H9 (cell line): ENCODE measurements at regions not wholly inside any gene's neighbourhood (a gene's known extent, or its start where the extent isn't known, plus 50 kb on each side); places are given as distances from the start of the nearest gene placed in this dataset.

Experiments
- DNase-seq: peaks from one replicate; pipeline ENCODE4 v3.0.0-alpha.2; 2017
- H2AFZ ChIP-seq: one replicate; pipeline ENCODE4 v1.6.1; 2013; ENCODE audit warnings: mild to moderate bottlenecking, low read length, control low read depth, moderate library complexity
- H2AK5ac ChIP-seq: 2 replicates; pipeline ENCODE4 v1.6.1; 2013; ENCODE audit warnings: low read length, control low read depth, mixed read lengths; ENCODE audit not compliant: insufficient read length
- H2BK120ac ChIP-seq: one replicate; pipeline ENCODE4 v1.6.1; 2013; ENCODE audit warnings: low read depth, mild to moderate bottlenecking, low read length, control low read depth, inconsistent platforms; ENCODE audit not compliant: poor library complexity, severe bottlenecking
- H2BK12ac ChIP-seq: 2 replicates; pipeline ENCODE4 v1.6.1; 2013; ENCODE audit warnings: low read length, control low read depth, mixed read lengths, low read depth; ENCODE audit not compliant: insufficient read length
- H2BK15ac ChIP-seq: 2 replicates; pipeline ENCODE4 v1.6.1; 2013; ENCODE audit warnings: low read depth, low read length, control low read depth
- H2BK20ac ChIP-seq: one replicate; pipeline ENCODE4 v1.6.1; 2013; ENCODE audit warnings: low read depth, mild to moderate bottlenecking, low read length, control low read depth, inconsistent platforms; ENCODE audit not compliant: poor library complexity, severe bottlenecking
- H2BK5ac ChIP-seq: 2 replicates; pipeline ENCODE4 v1.6.1; 2013; ENCODE audit warnings: low read length, control low read depth, mixed read lengths; ENCODE audit not compliant: insufficient read length
- H3K14ac ChIP-seq: 2 replicates; pipeline ENCODE4 v1.6.1; 2013; ENCODE audit warnings: low read length, control low read depth; ENCODE audit not compliant: insufficient read depth
- H3K18ac ChIP-seq: 2 replicates; pipeline ENCODE4 v1.6.1; 2013; ENCODE audit warnings: low read depth, mild to moderate bottlenecking, mixed read lengths, low read length, control low read depth; ENCODE audit not compliant: insufficient read length
- H3K23ac ChIP-seq: 2 replicates; pipeline ENCODE4 v1.6.1; 2013; ENCODE audit warnings: low read length, control low read depth, mixed read lengths, low read depth; ENCODE audit not compliant: insufficient read length
- H3K23me2 ChIP-seq: 2 replicates; pipeline ENCODE4 v1.6.1; 2013; ENCODE audit warnings: low read depth, mild to moderate bottlenecking, mixed read lengths, low read length, control low read depth; ENCODE audit not compliant: insufficient read length, poor library complexity, severe bottlenecking
- H3K27ac ChIP-seq: 2 replicates; pipeline ENCODE4 v1.5.1; 2013; ENCODE audit warnings: low read length, control low read depth, mixed read lengths, low read depth; ENCODE audit not compliant: insufficient read length
- H3K27me3 ChIP-seq: 2 replicates; pipeline ENCODE4 v1.6.1; 2013; ENCODE audit warnings: low read length, control low read depth, inconsistent platforms; ENCODE audit not compliant: insufficient read depth
- H3K4ac ChIP-seq: 2 replicates; pipeline ENCODE4 v1.6.1; 2013; ENCODE audit warnings: low read depth, mild to moderate bottlenecking, control low read depth, inconsistent platforms, low read length, moderate library complexity
- H3K4me1 ChIP-seq: 2 replicates; pipeline ENCODE4 v1.6.1; 2013; ENCODE audit warnings: low read length, control low read depth, inconsistent platforms; ENCODE audit not compliant: insufficient read depth
- H3K4me2 ChIP-seq: 2 replicates; pipeline ENCODE4 v1.6.1; 2013; ENCODE audit warnings: low read length, control low read depth, mixed read lengths; ENCODE audit not compliant: insufficient read length, insufficient read depth
- H3K56ac ChIP-seq: 2 replicates; pipeline ENCODE4 v1.6.1; 2013; ENCODE audit warnings: low read depth, mild to moderate bottlenecking, mixed read lengths, low read length, control low read depth; ENCODE audit not compliant: insufficient read length
- H3K79me1 ChIP-seq: 2 replicates; pipeline ENCODE4 v1.6.1; 2013; ENCODE audit warnings: low read depth, mild to moderate bottlenecking, moderate library complexity, low read length, control low read depth, inconsistent platforms; ENCODE audit not compliant: insufficient read depth, poor library complexity, severe bottlenecking
- H3K79me2 ChIP-seq: 2 replicates; pipeline ENCODE4 v1.6.1; 2013; ENCODE audit warnings: low read length, control low read depth, inconsistent platforms; ENCODE audit not compliant: insufficient read depth
- H3K9ac ChIP-seq: 2 replicates; pipeline ENCODE4 v1.6.1; 2013; ENCODE audit warnings: low read length, control low read depth, mixed read lengths; ENCODE audit not compliant: insufficient read length; ENCODE audit errors: extremely low read depth
- H3K9me3 ChIP-seq: one replicate; pipeline ENCODE4 v1.6.1; 2013; ENCODE audit warnings: low read depth, low read length, inconsistent platforms; ENCODE audit not compliant: control insufficient read depth
- H3T11ph ChIP-seq: one replicate; pipeline ENCODE4 v1.6.1; 2013; ENCODE audit warnings: mild to moderate bottlenecking, low read length, control low read depth, inconsistent platforms
- H4K20me1 ChIP-seq: one replicate; pipeline ENCODE4 v1.6.1; 2013; ENCODE audit not compliant: control insufficient read depth, insufficient read length, insufficient read depth
- H4K5ac ChIP-seq: 2 replicates; pipeline ENCODE4 v1.6.1; 2013; ENCODE audit warnings: low read depth, mild to moderate bottlenecking, mixed read lengths, low read length, control low read depth; ENCODE audit not compliant: insufficient read length
- H4K8ac ChIP-seq: replicated peaks from 2 replicates; pipeline ENCODE4 v1.6.1; 2013; ENCODE audit warnings: low read length, control low read depth, mixed read lengths, low read depth; ENCODE audit not compliant: insufficient read length
- H4K91ac ChIP-seq: 2 replicates; pipeline ENCODE4 v1.6.1; 2013; ENCODE audit warnings: low read depth, mild to moderate bottlenecking, moderate library complexity, mixed read lengths, low read length, control low read depth; ENCODE audit not compliant: insufficient read length
- H3K27ac Mint-ChIP-seq, 3 experiments: 2 replicates in 2 of 3; 3 replicates in 1 of 3; pipeline ENCODE4 v1.8.0; 2020 to 2021; ENCODE audit warnings: mixed read lengths in 3 of 3, mild to moderate bottlenecking in 1 of 3, moderate library complexity in 1 of 3
- H3K27me3 Mint-ChIP-seq: 2 replicates; pipeline ENCODE4 v1.8.0; 2021; ENCODE audit warnings: low read depth, mild to moderate bottlenecking, moderate library complexity, mixed read lengths
- H3K36me3 Mint-ChIP-seq, 3 experiments: 2 replicates in 2 of 3; 3 replicates in 1 of 3; pipeline ENCODE4 v1.8.0; 2020 to 2021; ENCODE audit warnings: low read depth in 3 of 3, mixed read lengths in 3 of 3; ENCODE audit not compliant: insufficient read depth in 1 of 3
- H3K4me1 Mint-ChIP-seq, 2 experiments: 2 replicates each; pipeline ENCODE4 v1.8.0; 2020; ENCODE audit warnings: mixed read lengths in 2 of 2
- H3K4me3 Mint-ChIP-seq, 2 experiments: 2 replicates in 1 of 2; 3 replicates in 1 of 2; pipeline ENCODE4 v1.8.0; 2020 to 2021; ENCODE audit warnings: mild to moderate bottlenecking in 2 of 2, mixed read lengths in 2 of 2, moderate library complexity in 1 of 2
- H3K9me3 Mint-ChIP-seq, 2 experiments: 2 replicates in 1 of 2; 3 replicates in 1 of 2; pipeline ENCODE4 v1.8.0; 2020; ENCODE audit warnings: mild to moderate bottlenecking in 2 of 2, mixed read lengths in 2 of 2, moderate library complexity in 1 of 2
- CTCF ChIP-seq: fragments of 200-600 bp; sonication (generic); conservative IDR thresholded peaks from 3 replicates; pipeline ENCODE4 v1.8.0; 2021; ENCODE audit warnings: antibody characterized with exemption, mild to moderate bottlenecking
- WGBS: extraction: QIAGEN DNeasy Blood & Tissue Kit; methylation state at CpG from one replicate; pipeline ENCODE4 v1.1.7; 2013; ENCODE audit warnings: missing lambda C conversion rate, low lambda C conversion rate, mixed read lengths; ENCODE audit not compliant: insufficient read length; ENCODE audit errors: extremely low coverage; 5-methylcytosine and 5-hydroxymethylcytosine counted together

GRCh38 chr2:128607440-128607839, 288.8 kb upstream of the HS6ST1 start:
- H3K27ac Mint-ChIP-seq = peak overlapping the region in 1 of 3 experiments; percentile 56; a peak in 1 of 7 replicates
- Histone ChIP-seq H3K4me2 (no peak overlapping the region), H3K4ac (no peak overlapping the region), H3K79me1 (no peaks in the 10 kb centered on the region), H2BK12ac (no peak overlapping the region), H3K4me1 (no peaks in the 10 kb centered on the region), H4K5ac (no peak overlapping the region), H3K79me2 (no peaks in the 10 kb centered on the region; the same call in 1 of the 2 replicates), H3K27ac (no peak overlapping the region), H2BK5ac (no peak overlapping the region), H4K20me1 (peaks cover 6% of the 10 kb centered on the region), H3K9me3 (no peaks in the 10 kb centered on the region), H3K27me3 (no peaks in the 10 kb centered on the region), H3K14ac (no peak overlapping the region), H3K23me2 (no peaks in the 10 kb centered on the region), H2AFZ (no peak overlapping the region), H2AK5ac (no peak overlapping the region), H4K8ac (no peak overlapping the region), H2BK15ac (no peak overlapping the region), H4K91ac (no peak overlapping the region), H3K23ac (no peak overlapping the region), H3K9ac (no peak overlapping the region), H3K18ac (no peak overlapping the region), H3K56ac (no peak overlapping the region), H3T11ph (no peak overlapping the region), H2BK120ac (no peak overlapping the region), H2BK20ac (no peak overlapping the region)
- H3K4me3 Mint-ChIP-seq = no peak overlapping the region
- H3K27me3 Mint-ChIP-seq = peaks cover under 1% of the 10 kb centered on the region
- no peak for DNase-seq
- no peaks in the 10 kb centered on the region for H3K36me3 Mint-ChIP-seq
- no peak for TF ChIP-seq CTCF
- no CpG with 5 or more reads among the region's 9 CpGs for WGBS
- no peaks in the 10 kb centered on the region; a peak in 3 of 5 replicates for H3K9me3 Mint-ChIP-seq
- H3K4me1 Mint-ChIP-seq = peaks cover 4% of the 10 kb centered on the region in 2 experiments; a peak in 3 of 4 replicates
